Loucy (cell line): ENCODE measurements at regions not wholly inside any gene's neighbourhood (a gene's known extent, or its start where the extent isn't known, plus 50 kb on each side); places are given as distances from the start of the nearest gene placed in this dataset.

Experiments used
- H2AFZ ChIP-seq: fragments of 200-600 bp; sonication (generic); 2 replicates; pipeline ENCODE4 v1.6.0; 2016; ENCODE audit warnings: antibody characterized with exemption, mild to moderate bottlenecking, low read length, moderate library complexity
- H3F3A ChIP-seq: fragments of 200-600 bp; 2 replicates; pipeline ENCODE4 v1.6.0; 2016; ENCODE audit warnings: antibody characterized with exemption, low read depth, mild to moderate bottlenecking
- H3K27me3 ChIP-seq: fragments of 200-600 bp; sonication (generic); 2 replicates; pipeline ENCODE4 v1.6.1; 2014; ENCODE audit warnings: low read length, mild to moderate bottlenecking; ENCODE audit not compliant: insufficient read depth, poor library complexity, severe bottlenecking
- H3K36me3 ChIP-seq: fragments of 200-600 bp; sonication (generic); 2 replicates; pipeline ENCODE4 v1.6.1; 2016; ENCODE audit warnings: low read length; ENCODE audit not compliant: insufficient read depth
- H3K4me1 ChIP-seq: fragments of 200-600 bp; sonication (generic); 2 replicates; pipeline ENCODE4 v1.5.1; 2014; ENCODE audit warnings: low read length, mild to moderate bottlenecking; ENCODE audit not compliant: insufficient read depth, poor library complexity, severe bottlenecking
- H3K4me2 ChIP-seq: fragments of 200-600 bp; sonication (generic); 2 replicates; pipeline ENCODE4 v1.6.0; 2014; ENCODE audit warnings: antibody characterized with exemption, low read length, low read depth, mild to moderate bottlenecking; ENCODE audit not compliant: poor library complexity, severe bottlenecking
- H3K4me3 ChIP-seq: fragments of 200-600 bp; sonication (generic); 2 replicates; pipeline ENCODE4 v1.5.1; 2014; ENCODE audit warnings: low read length, mild to moderate bottlenecking, mixed read lengths; ENCODE audit not compliant: poor library complexity, severe bottlenecking
- H3K79me2 ChIP-seq: fragments of 200-600 bp; sonication (generic); 2 replicates; pipeline ENCODE4 v1.6.1; 2014; ENCODE audit warnings: low read length; ENCODE audit not compliant: insufficient read depth
- H3K9ac ChIP-seq: fragments of 200-600 bp; sonication (generic); 2 replicates; pipeline ENCODE4 v1.6.0; 2014; ENCODE audit warnings: mild to moderate bottlenecking, low read depth, low read length, moderate library complexity; ENCODE audit not compliant: poor library complexity, severe bottlenecking
- H3K9me2 ChIP-seq: fragments of 200-600 bp; sonication (generic); replicated peaks from 2 replicates; pipeline ENCODE4 v1.6.1; 2016; ENCODE audit warnings: low read depth, low read length, mixed read lengths
- H3K9me3 ChIP-seq: fragments of 200-600 bp; sonication (generic); 2 replicates; pipeline ENCODE4 v1.6.1; 2014; ENCODE audit warnings: mild to moderate bottlenecking, antibody characterized with exemption, low read length, low read depth; ENCODE audit not compliant: insufficient read depth
- H4K20me1 ChIP-seq: fragments of 200-600 bp; sonication (generic); 2 replicates; pipeline ENCODE4 v1.6.0; 2014; ENCODE audit warnings: antibody characterized with exemption, low read length, mild to moderate bottlenecking; ENCODE audit not compliant: insufficient read depth, poor library complexity, severe bottlenecking
- EZH2phosphoT487 ChIP-seq: fragments of 200-600 bp; IDR thresholded peaks from 2 replicates; pipeline ENCODE4 v1.6.1; 2018; ENCODE audit warnings: antibody characterized with exemption, mild to moderate bottlenecking, moderate library complexity, borderline replicate concordance
- TF ChIP-seq, protein P1 (sequence below): fragments of 200-600 bp; sonication (generic); conservative IDR thresholded peaks from 2 replicates; pipeline ENCODE4 v1.5.1; 2014; ENCODE audit warnings: mild to moderate bottlenecking, antibody characterized with exemption, low read length

DNA sequence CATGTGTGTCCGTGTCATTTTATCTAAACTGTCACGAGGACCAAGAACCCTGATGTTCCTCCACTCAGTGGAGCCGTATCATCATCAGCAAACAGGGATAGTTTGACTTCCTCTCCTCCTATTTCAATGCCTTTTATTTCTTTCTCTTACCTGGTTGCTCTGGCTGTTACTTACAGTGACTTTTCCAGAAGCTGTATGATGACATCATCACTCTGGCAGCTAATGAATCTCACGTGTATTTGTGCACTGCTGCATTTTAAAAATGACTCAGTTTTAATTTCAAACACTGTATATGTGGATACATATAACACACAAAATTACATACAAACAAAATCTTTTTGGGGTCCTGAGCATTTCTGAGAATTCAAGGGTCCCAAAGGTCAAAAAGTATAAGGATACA is 481.4 kb downstream of the CDH2 start:
- Histone ChIP-seq H3K9me2 (no peaks in the 10 kb centered on the region), H4K20me1 (no peaks in the 10 kb centered on the region), H3K36me3 (no peaks in the 10 kb centered on the region), H3K4me1 (no peaks in the 10 kb centered on the region), H3K79me2 (no peaks in the 10 kb centered on the region), H3F3A (no peaks in the 10 kb centered on the region), H3K4me3 (no peak overlapping the region), H2AFZ (no peak overlapping the region), H3K9me3 (no peaks in the 10 kb centered on the region), H3K9ac (no peak overlapping the region), H3K27me3 (no peaks in the 10 kb centered on the region), H3K4me2 (no peak overlapping the region)
- TF ChIP-seq, protein P1, sequence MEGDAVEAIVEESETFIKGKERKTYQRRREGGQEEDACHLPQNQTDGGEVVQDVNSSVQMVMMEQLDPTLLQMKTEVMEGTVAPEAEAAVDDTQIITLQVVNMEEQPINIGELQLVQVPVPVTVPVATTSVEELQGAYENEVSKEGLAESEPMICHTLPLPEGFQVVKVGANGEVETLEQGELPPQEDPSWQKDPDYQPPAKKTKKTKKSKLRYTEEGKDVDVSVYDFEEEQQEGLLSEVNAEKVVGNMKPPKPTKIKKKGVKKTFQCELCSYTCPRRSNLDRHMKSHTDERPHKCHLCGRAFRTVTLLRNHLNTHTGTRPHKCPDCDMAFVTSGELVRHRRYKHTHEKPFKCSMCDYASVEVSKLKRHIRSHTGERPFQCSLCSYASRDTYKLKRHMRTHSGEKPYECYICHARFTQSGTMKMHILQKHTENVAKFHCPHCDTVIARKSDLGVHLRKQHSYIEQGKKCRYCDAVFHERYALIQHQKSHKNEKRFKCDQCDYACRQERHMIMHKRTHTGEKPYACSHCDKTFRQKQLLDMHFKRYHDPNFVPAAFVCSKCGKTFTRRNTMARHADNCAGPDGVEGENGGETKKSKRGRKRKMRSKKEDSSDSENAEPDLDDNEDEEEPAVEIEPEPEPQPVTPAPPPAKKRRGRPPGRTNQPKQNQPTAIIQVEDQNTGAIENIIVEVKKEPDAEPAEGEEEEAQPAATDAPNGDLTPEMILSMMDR, result no peak
- no peak for TF ChIP-seq EZH2phosphoT487

- no peaks in the 10 kb centered on the region for H3K36me3 ChIP-seq
- no peaks in the 10 kb centered on the region for H3K9me2 ChIP-seq
- H3F3A ChIP-seq, result no peaks in the 10 kb centered on the region
- H2AFZ ChIP-seq, result no peak overlapping the region
- H3K9me3 ChIP-seq, result no peaks in the 10 kb centered on the region
- H3K9ac ChIP-seq, result no peak overlapping the region
- H3K4me1 ChIP-seq, result no peaks in the 10 kb centered on the region
- no peaks in the 10 kb centered on the region for H4K20me1 ChIP-seq
- no peak overlapping the region for H3K4me3 ChIP-seq
- no peak overlapping the region for H3K4me2 ChIP-seq
- no peaks in the 10 kb centered on the region for H3K27me3 ChIP-seq
- TF ChIP-seq EZH2phosphoT487, result no peak
- H3K79me2 ChIP-seq, result no peaks in the 10 kb centered on the region
Measured at GRCh38 chr18:27695052-27695451, 481.9 kb downstream of the CDH2 start.

GRCh38 chr18:27688581-27688980 is 488.3 kb downstream of the CDH2 start:
- Histone ChIP-seq H3K4me3 (no peak overlapping the region), H3K36me3 (no peaks in the 10 kb centered on the region), H4K20me1 (no peaks in the 10 kb centered on the region), H3F3A (no peaks in the 10 kb centered on the region), H3K9me2 (no peaks in the 10 kb centered on the region), H3K4me1 (no peaks in the 10 kb centered on the region), H2AFZ (no peak overlapping the region), H3K27me3 (no peaks in the 10 kb centered on the region), H3K9ac (no peak overlapping the region), H3K9me3 (peaks cover 5% of the 10 kb centered on the region; the same call in 1 of the 2 replicates), H3K4me2 (no peak overlapping the region), H3K79me2 (no peaks in the 10 kb centered on the region)
- no peak for TF ChIP-seq EZH2phosphoT487
- TF ChIP-seq, protein P1, result no peak

- peaks cover 5% of the 10 kb centered on the region; the same call in 1 of the 2 replicates for H3K9me3 ChIP-seq
- no peaks in the 10 kb centered on the region for H3K9me2 ChIP-seq
- H3K36me3 ChIP-seq, result no peaks in the 10 kb centered on the region
- H2AFZ ChIP-seq, result no peak overlapping the region
- no peak overlapping the region for H3K4me2 ChIP-seq
- no peaks in the 10 kb centered on the region for H3K27me3 ChIP-seq
- no peaks in the 10 kb centered on the region for H3K79me2 ChIP-seq
- H3K4me1 ChIP-seq, result no peaks in the 10 kb centered on the region
- TF ChIP-seq EZH2phosphoT487, result no peak
- TF ChIP-seq, protein P1, result no peak
- H3K9ac ChIP-seq, result no peak overlapping the region
- no peak overlapping the region for H3K4me3 ChIP-seq
- no peaks in the 10 kb centered on the region for H4K20me1 ChIP-seq
- no peaks in the 10 kb centered on the region for H3F3A ChIP-seq
Measured at GRCh38 chr18:27687351-27687979, 489.5 kb downstream of the CDH2 start.
